GM12891 (cell line): ENCODE measurements at regions not wholly inside any gene's neighbourhood (a gene's known extent, or its start where the extent isn't known, plus 50 kb on each side); places are given as distances from the start of the nearest gene placed in this dataset.

Source experiments
- POLR2A ChIP-seq: IDR thresholded peaks from 2 replicates; pipeline ENCODE4 v1.6.1; 2011; ENCODE audit warnings: low read depth, low read length, control low read depth
- POLR2AphosphoS5 ChIP-seq: IDR thresholded peaks from 2 replicates; pipeline ENCODE4 v1.6.1; 2011; ENCODE audit warnings: low read depth, low read length, control low read depth

GRCh38 chr12:114879354-114879753, 195.4 kb upstream of the TBX3 start:
- TF ChIP-seq POLR2A = no peak
- TF ChIP-seq POLR2AphosphoS5 = no peak
